SK-N-SH treated with all-trans-retinoic acid at 6 μM for 48 hours (cell line): ENCODE measurements at regions not wholly inside any gene's neighbourhood (a gene's known extent, or its start where the extent isn't known, plus 50 kb on each side); places are given as distances from the start of the nearest gene placed in this dataset.
A peak's percentile ranks its signal among the peaks of the same experiment; 100 is the strongest.
"Not testable (repeated sequence)": the region's sequence is repeated elsewhere in the genome, so short reads cannot be mapped to it uniquely, and the experiment has no call there.

Experiments
- ATAC-seq: fragments of 200-7000 bp; cut with Tn5 transposase; 3 replicates; pipeline ENCODE4 v1.9.1; 2020; ENCODE audit warnings: mild to moderate bottlenecking, moderate library complexity
- ARNTL ChIP-seq: fragments of 450-650 bp; formaldehyde crosslinking; IDR thresholded peaks from 2 replicates; pipeline ENCODE4 v1.5.0; 2020; ENCODE audit warnings: low read depth, mild to moderate bottlenecking, moderate library complexity, borderline replicate concordance
- CSDC2 ChIP-seq: fragments of 250-450 bp; sonication (Bioruptor Pico); IDR thresholded peaks from 2 replicates; pipeline ENCODE4 v1.5.0; 2020; ENCODE audit warnings: mild to moderate bottlenecking, moderate library complexity
- ESRRG ChIP-seq: fragments of 250-450 bp; sonication (Bioruptor Pico); IDR thresholded peaks from 2 replicates; pipeline ENCODE4 v1.6.1; 2021; ENCODE audit warnings: mild to moderate bottlenecking
- GLIS3 ChIP-seq: fragments of 250-450 bp; sonication (Bioruptor Pico); IDR thresholded peaks from 2 replicates; pipeline ENCODE4 v1.5.0; 2020; ENCODE audit warnings: mild to moderate bottlenecking, moderate library complexity
- OSR1 ChIP-seq: fragments of 250-450 bp; sonication (Bioruptor Pico); IDR thresholded peaks from 2 replicates; pipeline ENCODE4 v1.8.0; 2022; ENCODE audit warnings: moderate library complexity, mild to moderate bottlenecking, inconsistent platforms
- RARB ChIP-seq: fragments of 250-450 bp; sonication (Bioruptor Pico); IDR thresholded peaks from 2 replicates; pipeline ENCODE4 v1.8.0; 2021; ENCODE audit warnings: mild to moderate bottlenecking, moderate library complexity
- SNAI2 ChIP-seq: fragments of 250-450 bp; sonication (Bioruptor Pico); IDR thresholded peaks from 2 replicates; pipeline ENCODE4 v1.5.0; 2020; ENCODE audit warnings: mild to moderate bottlenecking, moderate library complexity
- TCF4 ChIP-seq: fragments of 250-450 bp; sonication (Bioruptor Pico); IDR thresholded peaks from 2 replicates; pipeline ENCODE4 v1.8.0; 2021; ENCODE audit warnings: mild to moderate bottlenecking, moderate library complexity, borderline replicate concordance
- TOX ChIP-seq: fragments of 250-450 bp; sonication (Bioruptor Pico); IDR thresholded peaks from 2 replicates; pipeline ENCODE4 v1.8.0; 2021; ENCODE audit warnings: mild to moderate bottlenecking, moderate library complexity, borderline replicate concordance
- ZC3H10 ChIP-seq: fragments of 250-450 bp; sonication (Bioruptor Pico); IDR thresholded peaks from 2 replicates; pipeline ENCODE4 v1.5.1; 2021; ENCODE audit warnings: mild to moderate bottlenecking, moderate library complexity
- ZFP3 ChIP-seq: fragments of 250-450 bp; sonication (Bioruptor Pico); IDR thresholded peaks from 2 replicates; pipeline ENCODE4 v1.5.0; 2020; ENCODE audit warnings: mild to moderate bottlenecking, moderate library complexity
- ZFP30 ChIP-seq: fragments of 450-650 bp; formaldehyde crosslinking; IDR thresholded peaks from 2 replicates; pipeline ENCODE4 v1.5.0; 2022; ENCODE audit warnings: mild to moderate bottlenecking, moderate library complexity
- ZNF565 ChIP-seq: fragments of 450-650 bp; formaldehyde crosslinking; conservative IDR thresholded peaks from 2 replicates; pipeline ENCODE4 v1.5.0; 2020; ENCODE audit warnings: low read depth, mild to moderate bottlenecking, moderate library complexity
- ZNF70 ChIP-seq: fragments of 450-650 bp; formaldehyde crosslinking; IDR thresholded peaks from 2 replicates; pipeline ENCODE4 v1.5.0; 2020; ENCODE audit warnings: mild to moderate bottlenecking, moderate library complexity
- ZNF8 ChIP-seq: fragments of 450-650 bp; formaldehyde crosslinking; IDR thresholded peaks from 2 replicates; pipeline ENCODE4 v1.5.0; 2020; ENCODE audit warnings: mild to moderate bottlenecking, moderate library complexity
- TF ChIP-seq, protein P1 (sequence below): fragments of 250-450 bp; sonication (Bioruptor Pico); IDR thresholded peaks from 2 replicates; pipeline ENCODE4 v1.5.0; 2020; ENCODE audit warnings: mild to moderate bottlenecking, moderate library complexity
- TF ChIP-seq, protein P2 (sequence below): fragments of 250-450 bp; sonication (Bioruptor Pico); IDR thresholded peaks from 2 replicates; pipeline ENCODE4 v1.8.0; 2020; ENCODE audit warnings: mild to moderate bottlenecking, moderate library complexity, borderline replicate concordance
- TF ChIP-seq, protein P3 (sequence below): fragments of 250-450 bp; sonication (Bioruptor Pico); IDR thresholded peaks from 2 replicates; pipeline ENCODE4 v1.5.1; 2021; ENCODE audit warnings: mild to moderate bottlenecking, moderate library complexity
- TF ChIP-seq, protein P4 (sequence below): fragments of 250-450 bp; sonication (Bioruptor Pico); IDR thresholded peaks from 2 replicates; pipeline ENCODE4 v1.5.1; 2020; ENCODE audit warnings: low read depth, mild to moderate bottlenecking, moderate library complexity
- TF ChIP-seq, protein P5 (sequence below): fragments of 250-450 bp; sonication (Bioruptor Pico); IDR thresholded peaks from 2 replicates; pipeline ENCODE4 v1.8.0; 2021; ENCODE audit warnings: low read depth, mild to moderate bottlenecking, moderate library complexity, borderline replicate concordance

DNA sequence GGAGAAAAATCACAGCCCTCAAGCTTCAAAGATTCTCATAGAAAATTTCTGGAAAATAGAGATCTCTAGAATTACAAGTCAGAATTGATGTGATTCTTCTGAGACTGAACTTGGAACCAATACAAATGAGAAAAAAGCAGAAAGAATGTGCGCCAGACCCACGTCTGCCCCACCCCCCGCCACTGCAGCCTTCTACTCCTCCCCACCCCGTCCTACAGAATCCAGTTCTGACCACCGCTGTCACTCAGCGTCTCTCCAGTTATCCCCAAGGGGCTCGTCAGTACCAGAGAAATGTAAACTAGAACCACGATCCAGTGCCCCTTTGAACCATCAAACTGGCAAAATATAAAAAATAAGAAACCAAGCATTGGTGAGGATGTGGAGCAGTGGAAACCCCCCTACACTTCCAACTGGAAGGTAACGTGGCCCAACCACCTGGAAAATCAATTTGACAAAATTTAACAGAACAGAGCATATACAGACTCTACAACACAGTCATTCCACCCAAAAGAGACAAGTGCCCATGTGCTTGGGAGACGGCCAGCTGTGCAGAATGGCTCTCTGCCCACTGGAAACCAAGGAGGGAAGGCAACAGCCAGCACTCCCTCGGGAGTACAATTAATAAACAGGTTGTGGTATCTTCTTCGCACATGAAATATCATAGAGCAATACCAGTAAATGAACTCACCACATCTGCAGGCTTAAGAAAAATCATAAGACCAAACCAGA, 397.9 kb downstream of the TNS3 start (continued):
- TF ChIP-seq, protein P1, sequence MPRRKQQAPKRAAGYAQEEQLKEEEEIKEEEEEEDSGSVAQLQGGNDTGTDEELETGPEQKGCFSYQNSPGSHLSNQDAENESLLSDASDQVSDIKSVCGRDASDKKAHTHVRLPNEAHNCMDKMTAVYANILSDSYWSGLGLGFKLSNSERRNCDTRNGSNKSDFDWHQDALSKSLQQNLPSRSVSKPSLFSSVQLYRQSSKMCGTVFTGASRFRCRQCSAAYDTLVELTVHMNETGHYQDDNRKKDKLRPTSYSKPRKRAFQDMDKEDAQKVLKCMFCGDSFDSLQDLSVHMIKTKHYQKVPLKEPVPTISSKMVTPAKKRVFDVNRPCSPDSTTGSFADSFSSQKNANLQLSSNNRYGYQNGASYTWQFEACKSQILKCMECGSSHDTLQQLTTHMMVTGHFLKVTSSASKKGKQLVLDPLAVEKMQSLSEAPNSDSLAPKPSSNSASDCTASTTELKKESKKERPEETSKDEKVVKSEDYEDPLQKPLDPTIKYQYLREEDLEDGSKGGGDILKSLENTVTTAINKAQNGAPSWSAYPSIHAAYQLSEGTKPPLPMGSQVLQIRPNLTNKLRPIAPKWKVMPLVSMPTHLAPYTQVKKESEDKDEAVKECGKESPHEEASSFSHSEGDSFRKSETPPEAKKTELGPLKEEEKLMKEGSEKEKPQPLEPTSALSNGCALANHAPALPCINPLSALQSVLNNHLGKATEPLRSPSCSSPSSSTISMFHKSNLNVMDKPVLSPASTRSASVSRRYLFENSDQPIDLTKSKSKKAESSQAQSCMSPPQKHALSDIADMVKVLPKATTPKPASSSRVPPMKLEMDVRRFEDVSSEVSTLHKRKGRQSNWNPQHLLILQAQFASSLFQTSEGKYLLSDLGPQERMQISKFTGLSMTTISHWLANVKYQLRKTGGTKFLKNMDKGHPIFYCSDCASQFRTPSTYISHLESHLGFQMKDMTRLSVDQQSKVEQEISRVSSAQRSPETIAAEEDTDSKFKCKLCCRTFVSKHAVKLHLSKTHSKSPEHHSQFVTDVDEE (CRISPR knock-in tag): no peak
- no peak for TF ChIP-seq ZC3H10 (CRISPR knock-in tag)
- no peak for TF ChIP-seq ZNF565 (CRISPR knock-in tag)
- TF ChIP-seq GLIS3 (CRISPR knock-in tag): no peak
- no peak for TF ChIP-seq TCF4 (CRISPR knock-in tag)
- TF ChIP-seq ARNTL (CRISPR knock-in tag): no peak
- TF ChIP-seq ESRRG (CRISPR knock-in tag): no peak
- TF ChIP-seq, protein P2, sequence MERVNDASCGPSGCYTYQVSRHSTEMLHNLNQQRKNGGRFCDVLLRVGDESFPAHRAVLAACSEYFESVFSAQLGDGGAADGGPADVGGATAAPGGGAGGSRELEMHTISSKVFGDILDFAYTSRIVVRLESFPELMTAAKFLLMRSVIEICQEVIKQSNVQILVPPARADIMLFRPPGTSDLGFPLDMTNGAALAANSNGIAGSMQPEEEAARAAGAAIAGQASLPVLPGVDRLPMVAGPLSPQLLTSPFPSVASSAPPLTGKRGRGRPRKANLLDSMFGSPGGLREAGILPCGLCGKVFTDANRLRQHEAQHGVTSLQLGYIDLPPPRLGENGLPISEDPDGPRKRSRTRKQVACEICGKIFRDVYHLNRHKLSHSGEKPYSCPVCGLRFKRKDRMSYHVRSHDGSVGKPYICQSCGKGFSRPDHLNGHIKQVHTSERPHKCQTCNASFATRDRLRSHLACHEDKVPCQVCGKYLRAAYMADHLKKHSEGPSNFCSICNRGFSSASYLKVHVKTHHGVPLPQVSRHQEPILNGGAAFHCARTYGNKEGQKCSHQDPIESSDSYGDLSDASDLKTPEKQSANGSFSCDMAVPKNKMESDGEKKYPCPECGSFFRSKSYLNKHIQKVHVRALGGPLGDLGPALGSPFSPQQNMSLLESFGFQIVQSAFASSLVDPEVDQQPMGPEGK (CRISPR knock-in tag): no peak
- TF ChIP-seq, all 23 proteins: peak for 0

DNA sequence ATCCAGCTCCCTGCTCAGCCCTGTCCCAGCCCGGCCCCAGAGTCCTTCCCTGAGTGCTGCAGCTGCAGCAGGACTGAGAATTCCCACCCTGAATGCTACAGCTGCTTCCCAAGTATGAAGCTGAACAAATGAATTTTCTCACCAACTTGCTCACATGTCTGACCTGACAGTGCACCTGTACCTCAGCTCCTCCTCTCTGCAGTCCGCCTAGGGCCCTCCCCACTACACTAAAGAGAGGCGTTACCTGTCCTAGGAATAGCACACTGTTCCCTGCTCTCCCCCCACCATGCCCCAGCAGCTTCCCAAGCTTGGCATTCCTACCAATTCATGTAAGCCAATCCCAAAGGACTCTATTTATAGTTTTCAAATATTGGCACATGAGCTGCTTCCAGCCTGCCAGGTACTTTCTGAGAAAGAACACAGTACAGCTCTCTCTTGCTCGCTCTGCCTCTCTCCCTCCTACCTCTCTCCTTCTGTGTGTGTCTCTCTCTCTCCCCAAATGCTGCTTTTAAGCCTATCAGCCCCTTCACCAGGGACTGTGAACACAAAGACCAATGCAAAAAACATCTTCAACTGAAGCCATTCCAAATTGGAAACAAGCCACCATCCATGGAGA, 400.1 kb downstream of the TNS3 start:
- ATAC-seq: no peak
- TF ChIP-seq, protein P3, sequence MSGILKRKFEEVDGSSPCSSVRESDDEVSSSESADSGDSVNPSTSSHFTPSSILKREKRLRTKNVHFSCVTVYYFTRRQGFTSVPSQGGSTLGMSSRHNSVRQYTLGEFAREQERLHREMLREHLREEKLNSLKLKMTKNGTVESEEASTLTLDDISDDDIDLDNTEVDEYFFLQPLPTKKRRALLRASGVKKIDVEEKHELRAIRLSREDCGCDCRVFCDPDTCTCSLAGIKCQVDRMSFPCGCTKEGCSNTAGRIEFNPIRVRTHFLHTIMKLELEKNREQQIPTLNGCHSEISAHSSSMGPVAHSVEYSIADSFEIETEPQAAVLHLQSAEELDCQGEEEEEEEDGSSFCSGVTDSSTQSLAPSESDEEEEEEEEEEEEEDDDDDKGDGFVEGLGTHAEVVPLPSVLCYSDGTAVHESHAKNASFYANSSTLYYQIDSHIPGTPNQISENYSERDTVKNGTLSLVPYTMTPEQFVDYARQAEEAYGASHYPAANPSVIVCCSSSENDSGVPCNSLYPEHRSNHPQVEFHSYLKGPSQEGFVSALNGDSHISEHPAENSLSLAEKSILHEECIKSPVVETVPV (CRISPR knock-in tag): no peak
- TF ChIP-seq SNAI2 (no peak), ARNTL (CRISPR knock-in tag) (no peak), ESRRG (CRISPR knock-in tag) (no peak)
- TF ChIP-seq, all 23 proteins: peak for 0

DNA sequence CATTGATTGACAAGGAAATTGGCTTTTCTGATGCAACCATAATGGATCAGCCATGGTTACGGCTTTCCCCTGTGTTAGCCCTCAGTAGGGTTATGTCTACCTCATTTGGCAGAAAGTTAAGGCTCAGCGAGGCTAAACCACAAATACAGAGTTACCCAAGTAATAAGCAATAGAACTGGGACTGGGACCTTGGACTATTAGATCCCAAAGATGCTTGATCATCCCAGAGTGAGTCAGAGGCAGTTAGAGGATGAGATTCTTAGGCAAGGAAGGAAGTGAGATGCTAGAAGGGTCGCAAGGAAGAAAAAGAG, 401.4 kb downstream of the TNS3 start:
- peak; percentile 40 for ATAC-seq
- no peak for TF ChIP-seq CSDC2
- no peak for TF ChIP-seq ZFP3
- TF ChIP-seq, protein P2 (CRISPR knock-in tag): no peak
- TF ChIP-seq ZFP30 (CRISPR knock-in tag): no peak

DNA sequence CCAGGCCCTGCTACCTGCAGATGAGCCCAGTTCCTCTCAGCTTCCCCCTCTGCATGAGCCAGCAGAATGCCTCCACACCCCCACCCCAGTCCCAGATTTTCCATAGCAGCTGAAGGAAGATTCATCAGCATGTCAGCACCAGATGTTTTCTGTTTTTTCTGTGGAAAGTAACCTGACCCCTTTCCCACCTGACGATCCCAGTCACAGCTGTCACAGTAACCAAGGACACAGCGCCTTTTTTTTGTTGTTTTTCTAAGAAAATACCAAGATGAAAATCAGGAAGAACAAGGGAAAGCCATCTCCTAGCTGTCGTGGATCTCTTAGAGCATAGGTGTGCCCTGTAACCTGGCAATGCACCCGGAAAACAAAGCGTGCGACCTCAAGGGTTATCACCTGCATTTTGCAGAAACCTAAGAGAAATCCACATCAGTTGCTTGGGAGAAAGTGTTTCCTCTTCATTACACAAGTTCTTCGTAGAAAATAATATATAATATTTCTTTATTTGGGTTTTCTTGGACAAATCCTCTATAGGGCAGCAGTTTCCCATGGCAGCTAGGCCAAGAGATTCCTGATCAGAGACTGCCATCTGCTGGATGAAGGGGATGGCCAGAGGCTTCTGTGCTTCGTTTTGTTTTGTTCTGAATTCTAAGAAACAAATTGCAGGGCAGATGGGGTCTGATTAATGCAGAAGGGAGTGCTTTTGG, 401.9 kb downstream of the TNS3 start:
- TF ChIP-seq ARNTL (CRISPR knock-in tag): no peak
- no peak for TF ChIP-seq ZC3H10 (CRISPR knock-in tag)
- no peak for TF ChIP-seq GLIS3 (CRISPR knock-in tag)
- TF ChIP-seq, protein P4, sequence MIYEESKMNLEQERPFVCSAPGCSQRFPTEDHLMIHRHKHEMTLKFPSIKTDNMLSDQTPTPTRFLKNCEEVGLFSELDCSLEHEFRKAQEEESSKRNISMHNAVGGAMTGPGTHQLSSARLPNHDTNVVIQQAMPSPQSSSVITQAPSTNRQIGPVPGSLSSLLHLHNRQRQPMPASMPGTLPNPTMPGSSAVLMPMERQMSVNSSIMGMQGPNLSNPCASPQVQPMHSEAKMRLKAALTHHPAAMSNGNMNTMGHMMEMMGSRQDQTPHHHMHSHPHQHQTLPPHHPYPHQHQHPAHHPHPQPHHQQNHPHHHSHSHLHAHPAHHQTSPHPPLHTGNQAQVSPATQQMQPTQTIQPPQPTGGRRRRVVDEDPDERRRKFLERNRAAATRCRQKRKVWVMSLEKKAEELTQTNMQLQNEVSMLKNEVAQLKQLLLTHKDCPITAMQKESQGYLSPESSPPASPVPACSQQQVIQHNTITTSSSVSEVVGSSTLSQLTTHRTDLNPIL (CRISPR knock-in tag): no peak
- no peak for TF ChIP-seq OSR1 (CRISPR knock-in tag)
- no peak for TF ChIP-seq TOX
- TF ChIP-seq SNAI2: no peak
- TF ChIP-seq ZNF8 (CRISPR knock-in tag): no peak
- TF ChIP-seq, protein P5, sequence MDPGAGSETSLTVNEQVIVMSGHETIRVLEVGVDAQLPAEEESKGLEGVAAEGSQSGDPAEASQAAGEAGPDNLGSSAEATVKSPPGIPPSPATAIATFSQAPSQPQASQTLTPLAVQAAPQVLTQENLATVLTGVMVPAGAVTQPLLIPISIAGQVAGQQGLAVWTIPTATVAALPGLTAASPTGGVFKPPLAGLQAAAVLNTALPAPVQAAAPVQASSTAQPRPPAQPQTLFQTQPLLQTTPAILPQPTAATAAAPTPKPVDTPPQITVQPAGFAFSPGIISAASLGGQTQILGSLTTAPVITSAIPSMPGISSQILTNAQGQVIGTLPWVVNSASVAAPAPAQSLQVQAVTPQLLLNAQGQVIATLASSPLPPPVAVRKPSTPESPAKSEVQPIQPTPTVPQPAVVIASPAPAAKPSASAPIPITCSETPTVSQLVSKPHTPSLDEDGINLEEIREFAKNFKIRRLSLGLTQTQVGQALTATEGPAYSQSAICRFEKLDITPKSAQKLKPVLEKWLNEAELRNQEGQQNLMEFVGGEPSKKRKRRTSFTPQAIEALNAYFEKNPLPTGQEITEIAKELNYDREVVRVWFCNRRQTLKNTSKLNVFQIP (CRISPR knock-in tag): no peak
- no peak for TF ChIP-seq RARB
- TF ChIP-seq ZNF70 (CRISPR knock-in tag): no peak
- no peak for TF ChIP-seq ZFP3
- peak; percentile 97 for ATAC-seq

DNA sequence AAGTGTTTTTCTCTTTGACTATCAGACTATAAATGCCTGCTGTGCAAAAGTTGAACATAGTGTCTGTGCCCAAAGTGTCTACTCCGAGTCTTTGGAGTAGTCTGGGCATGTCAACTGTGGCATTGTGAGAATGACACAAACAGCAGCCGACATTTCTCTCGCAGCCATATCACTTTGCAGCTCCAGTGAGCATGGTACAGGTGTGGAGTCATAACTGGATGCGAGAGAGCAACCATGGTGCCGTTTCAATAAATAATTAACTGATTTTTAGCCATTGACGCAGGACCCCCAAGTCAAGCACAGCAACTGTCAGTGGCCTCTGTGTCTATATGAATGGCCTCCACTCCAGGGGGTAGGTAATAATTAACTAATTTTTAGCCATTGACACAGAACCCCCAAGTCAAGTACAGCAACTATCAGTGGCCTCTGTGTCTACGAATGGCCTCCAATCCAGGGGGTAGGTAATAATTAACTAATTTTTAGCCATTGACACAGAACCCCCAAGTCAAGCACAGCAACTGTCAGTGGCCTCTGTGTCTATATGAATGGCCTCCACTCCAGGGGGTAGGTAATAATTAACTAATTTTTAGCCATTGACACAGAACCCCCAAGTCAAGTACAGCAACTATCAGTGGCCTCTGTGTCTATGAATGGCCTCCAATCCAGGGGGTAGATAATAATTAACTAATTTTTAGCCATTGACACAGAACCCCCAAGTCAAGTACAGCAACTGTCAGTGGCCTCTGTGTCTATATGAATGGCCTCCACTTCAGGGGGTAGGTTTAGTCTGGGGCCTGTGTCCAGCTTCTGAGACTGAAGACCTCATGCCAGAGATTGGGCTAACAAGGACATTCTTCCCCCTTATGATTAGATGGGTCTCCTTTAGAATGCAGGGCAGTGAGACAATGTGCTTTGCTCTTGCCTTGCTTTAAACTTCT, 409.0 kb downstream of the TNS3 start:
- not testable (repeated sequence) for ATAC-seq
